H9 (cell line): ENCODE measurements at regions not wholly inside any gene's neighbourhood (a gene's known extent, or its start where the extent isn't known, plus 50 kb on each side); places are given as distances from the start of the nearest gene placed in this dataset.

ENCODE experiments used
- DNase-seq: peaks from one replicate; pipeline ENCODE4 v3.0.0-alpha.2; 2017
- H2AFZ ChIP-seq: one replicate; pipeline ENCODE4 v1.6.1; 2013; ENCODE audit warnings: mild to moderate bottlenecking, low read length, control low read depth, moderate library complexity
- H2AK5ac ChIP-seq: 2 replicates; pipeline ENCODE4 v1.6.1; 2013; ENCODE audit warnings: low read length, control low read depth, mixed read lengths; ENCODE audit not compliant: insufficient read length
- H2BK120ac ChIP-seq: one replicate; pipeline ENCODE4 v1.6.1; 2013; ENCODE audit warnings: low read depth, mild to moderate bottlenecking, low read length, control low read depth, inconsistent platforms; ENCODE audit not compliant: poor library complexity, severe bottlenecking
- H2BK12ac ChIP-seq: 2 replicates; pipeline ENCODE4 v1.6.1; 2013; ENCODE audit warnings: low read length, control low read depth, mixed read lengths, low read depth; ENCODE audit not compliant: insufficient read length
- H2BK15ac ChIP-seq: 2 replicates; pipeline ENCODE4 v1.6.1; 2013; ENCODE audit warnings: low read depth, low read length, control low read depth
- H2BK20ac ChIP-seq: one replicate; pipeline ENCODE4 v1.6.1; 2013; ENCODE audit warnings: low read depth, mild to moderate bottlenecking, low read length, control low read depth, inconsistent platforms; ENCODE audit not compliant: poor library complexity, severe bottlenecking
- H2BK5ac ChIP-seq: 2 replicates; pipeline ENCODE4 v1.6.1; 2013; ENCODE audit warnings: low read length, control low read depth, mixed read lengths; ENCODE audit not compliant: insufficient read length
- H3K14ac ChIP-seq: 2 replicates; pipeline ENCODE4 v1.6.1; 2013; ENCODE audit warnings: low read length, control low read depth; ENCODE audit not compliant: insufficient read depth
- H3K18ac ChIP-seq: 2 replicates; pipeline ENCODE4 v1.6.1; 2013; ENCODE audit warnings: low read depth, mild to moderate bottlenecking, mixed read lengths, low read length, control low read depth; ENCODE audit not compliant: insufficient read length
- H3K23ac ChIP-seq: 2 replicates; pipeline ENCODE4 v1.6.1; 2013; ENCODE audit warnings: low read length, control low read depth, mixed read lengths, low read depth; ENCODE audit not compliant: insufficient read length
- H3K23me2 ChIP-seq: 2 replicates; pipeline ENCODE4 v1.6.1; 2013; ENCODE audit warnings: low read depth, mild to moderate bottlenecking, mixed read lengths, low read length, control low read depth; ENCODE audit not compliant: insufficient read length, poor library complexity, severe bottlenecking
- H3K27ac ChIP-seq: 2 replicates; pipeline ENCODE4 v1.5.1; 2013; ENCODE audit warnings: low read length, control low read depth, mixed read lengths, low read depth; ENCODE audit not compliant: insufficient read length
- H3K27me3 ChIP-seq: 2 replicates; pipeline ENCODE4 v1.6.1; 2013; ENCODE audit warnings: low read length, control low read depth, inconsistent platforms; ENCODE audit not compliant: insufficient read depth
- H3K4ac ChIP-seq: 2 replicates; pipeline ENCODE4 v1.6.1; 2013; ENCODE audit warnings: low read depth, mild to moderate bottlenecking, control low read depth, inconsistent platforms, low read length, moderate library complexity
- H3K4me1 ChIP-seq: 2 replicates; pipeline ENCODE4 v1.6.1; 2013; ENCODE audit warnings: low read length, control low read depth, inconsistent platforms; ENCODE audit not compliant: insufficient read depth
- H3K4me2 ChIP-seq: 2 replicates; pipeline ENCODE4 v1.6.1; 2013; ENCODE audit warnings: low read length, control low read depth, mixed read lengths; ENCODE audit not compliant: insufficient read length, insufficient read depth
- H3K56ac ChIP-seq: 2 replicates; pipeline ENCODE4 v1.6.1; 2013; ENCODE audit warnings: low read depth, mild to moderate bottlenecking, mixed read lengths, low read length, control low read depth; ENCODE audit not compliant: insufficient read length
- H3K79me1 ChIP-seq: 2 replicates; pipeline ENCODE4 v1.6.1; 2013; ENCODE audit warnings: low read depth, mild to moderate bottlenecking, moderate library complexity, low read length, control low read depth, inconsistent platforms; ENCODE audit not compliant: insufficient read depth, poor library complexity, severe bottlenecking
- H3K79me2 ChIP-seq: 2 replicates; pipeline ENCODE4 v1.6.1; 2013; ENCODE audit warnings: low read length, control low read depth, inconsistent platforms; ENCODE audit not compliant: insufficient read depth
- H3K9ac ChIP-seq: 2 replicates; pipeline ENCODE4 v1.6.1; 2013; ENCODE audit warnings: low read length, control low read depth, mixed read lengths; ENCODE audit not compliant: insufficient read length; ENCODE audit errors: extremely low read depth
- H3K9me3 ChIP-seq: one replicate; pipeline ENCODE4 v1.6.1; 2013; ENCODE audit warnings: low read depth, low read length, inconsistent platforms; ENCODE audit not compliant: control insufficient read depth
- H3T11ph ChIP-seq: one replicate; pipeline ENCODE4 v1.6.1; 2013; ENCODE audit warnings: mild to moderate bottlenecking, low read length, control low read depth, inconsistent platforms
- H4K20me1 ChIP-seq: one replicate; pipeline ENCODE4 v1.6.1; 2013; ENCODE audit not compliant: control insufficient read depth, insufficient read length, insufficient read depth
- H4K5ac ChIP-seq: 2 replicates; pipeline ENCODE4 v1.6.1; 2013; ENCODE audit warnings: low read depth, mild to moderate bottlenecking, mixed read lengths, low read length, control low read depth; ENCODE audit not compliant: insufficient read length
- H4K8ac ChIP-seq: replicated peaks from 2 replicates; pipeline ENCODE4 v1.6.1; 2013; ENCODE audit warnings: low read length, control low read depth, mixed read lengths, low read depth; ENCODE audit not compliant: insufficient read length
- H4K91ac ChIP-seq: 2 replicates; pipeline ENCODE4 v1.6.1; 2013; ENCODE audit warnings: low read depth, mild to moderate bottlenecking, moderate library complexity, mixed read lengths, low read length, control low read depth; ENCODE audit not compliant: insufficient read length
- H3K27ac Mint-ChIP-seq, 3 experiments: 2 replicates in 2 of 3; 3 replicates in 1 of 3; pipeline ENCODE4 v1.8.0; 2020 to 2021; ENCODE audit warnings: mixed read lengths in 3 of 3, mild to moderate bottlenecking in 1 of 3, moderate library complexity in 1 of 3
- H3K27me3 Mint-ChIP-seq: 2 replicates; pipeline ENCODE4 v1.8.0; 2021; ENCODE audit warnings: low read depth, mild to moderate bottlenecking, moderate library complexity, mixed read lengths
- H3K36me3 Mint-ChIP-seq, 3 experiments: 2 replicates in 2 of 3; 3 replicates in 1 of 3; pipeline ENCODE4 v1.8.0; 2020 to 2021; ENCODE audit warnings: low read depth in 3 of 3, mixed read lengths in 3 of 3; ENCODE audit not compliant: insufficient read depth in 1 of 3
- H3K4me1 Mint-ChIP-seq, 2 experiments: 2 replicates each; pipeline ENCODE4 v1.8.0; 2020; ENCODE audit warnings: mixed read lengths in 2 of 2
- H3K4me3 Mint-ChIP-seq, 2 experiments: 2 replicates in 1 of 2; 3 replicates in 1 of 2; pipeline ENCODE4 v1.8.0; 2020 to 2021; ENCODE audit warnings: mild to moderate bottlenecking in 2 of 2, mixed read lengths in 2 of 2, moderate library complexity in 1 of 2
- H3K9me3 Mint-ChIP-seq, 2 experiments: 2 replicates in 1 of 2; 3 replicates in 1 of 2; pipeline ENCODE4 v1.8.0; 2020; ENCODE audit warnings: mild to moderate bottlenecking in 2 of 2, mixed read lengths in 2 of 2, moderate library complexity in 1 of 2
- CTCF ChIP-seq: fragments of 200-600 bp; sonication (generic); conservative IDR thresholded peaks from 3 replicates; pipeline ENCODE4 v1.8.0; 2021; ENCODE audit warnings: antibody characterized with exemption, mild to moderate bottlenecking
- WGBS: extraction: QIAGEN DNeasy Blood & Tissue Kit; methylation state at CpG from one replicate; pipeline ENCODE4 v1.1.7; 2013; ENCODE audit warnings: missing lambda C conversion rate, low lambda C conversion rate, mixed read lengths; ENCODE audit not compliant: insufficient read length; ENCODE audit errors: extremely low coverage; 5-methylcytosine and 5-hydroxymethylcytosine counted together

DNA sequence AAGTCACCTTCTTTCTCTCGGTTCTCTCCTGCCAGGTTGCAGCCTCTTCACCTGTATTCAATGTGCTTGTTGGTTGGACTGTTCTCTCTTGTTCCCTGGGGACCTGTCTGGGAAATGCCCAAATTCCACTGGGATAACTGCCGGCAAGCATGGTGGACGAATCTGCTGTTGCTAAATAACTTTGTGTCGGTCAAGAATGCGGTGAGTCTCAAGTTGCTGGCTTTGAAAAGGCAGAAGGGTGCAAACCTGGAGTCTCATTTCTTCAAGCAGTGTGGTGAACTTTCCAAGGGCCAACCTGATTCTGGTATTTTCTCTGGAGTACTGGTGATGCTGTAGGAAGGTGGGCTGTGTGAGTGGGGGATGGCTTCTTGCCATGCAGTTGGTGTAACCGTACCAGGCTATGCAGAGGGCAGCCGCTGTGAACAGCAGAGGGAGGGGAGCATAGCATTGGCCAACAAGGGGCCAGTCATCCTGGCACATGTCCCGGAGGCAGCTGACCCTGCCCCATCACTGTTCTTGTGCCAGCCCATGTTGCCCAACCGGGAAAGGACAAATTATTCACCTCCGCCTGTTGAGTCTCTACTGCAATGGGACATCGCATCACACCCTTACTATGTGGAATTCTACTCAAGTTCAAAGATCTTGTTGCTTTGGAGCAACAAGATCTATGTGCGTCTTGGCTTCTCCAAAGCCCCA lies 88.1 kb upstream of the SEC11C start:
- no peak for DNase-seq

More for the DNA sequence above, 88.1 kb upstream of the SEC11C start:
- Histone ChIP-seq H3K79me2 (no peaks in the 10 kb centered on the region), H3K79me1 (no peaks in the 10 kb centered on the region), H4K8ac (no peak overlapping the region), H3K9ac (no peak overlapping the region), H3K27me3 (no peaks in the 10 kb centered on the region), H2BK20ac (no peak overlapping the region), H3K4ac (no peak overlapping the region), H3K4me1 (peaks cover 2% of the 10 kb centered on the region; the same call in 1 of the 2 replicates), H3K18ac (no peak overlapping the region), H2BK15ac (no peak overlapping the region), H2AK5ac (no peak overlapping the region), H2BK12ac (no peak overlapping the region), H2BK120ac (no peak overlapping the region), H3K23ac (no peak overlapping the region), H4K91ac (no peak overlapping the region), H3K4me2 (no peak overlapping the region), H3K9me3 (no peaks in the 10 kb centered on the region), H3K27ac (no peak overlapping the region), H3T11ph (no peak overlapping the region), H3K23me2 (no peaks in the 10 kb centered on the region), H2AFZ (no peak overlapping the region), H3K14ac (no peak overlapping the region), H4K20me1 (no peaks in the 10 kb centered on the region), H4K5ac (no peak overlapping the region), H3K56ac (no peak overlapping the region), H2BK5ac (no peak overlapping the region)
- no peak for TF ChIP-seq CTCF
- peaks cover 31 to 38% of the 10 kb centered on the region in 2 experiments for H3K4me1 Mint-ChIP-seq
- no peak overlapping the region for H3K27ac Mint-ChIP-seq
- H3K36me3 Mint-ChIP-seq = no peaks in the 10 kb centered on the region; a peak in 1 of 7 replicates
- no CpG with 5 or more reads among the region's 12 CpGs for WGBS
- no peaks in the 10 kb centered on the region for H3K9me3 Mint-ChIP-seq
- H3K27me3 Mint-ChIP-seq = peaks cover 1% of the 10 kb centered on the region; the same call in 1 of the 2 replicates
- H3K4me3 Mint-ChIP-seq = no peak overlapping the region
